CD4-positive, alpha-beta T cell (primary cell): ENCODE measurements at regions not wholly inside any gene's neighbourhood (a gene's known extent, or its start where the extent isn't known, plus 50 kb on each side); places are given as distances from the start of the nearest gene placed in this dataset.

ENCODE experiments used
- ATAC-seq: fragments of 200-7000 bp; cut with Tn5 transposase; one replicate; pipeline ENCODE4 v1.10.0; 2022; ENCODE audit warnings: mild to moderate bottlenecking; ENCODE audit not compliant: poor library complexity
- CTCF ChIA-PET: fragments of 350-600 bp; sonication (Branson Sonifier 250); formaldehyde crosslinking; loops from one replicate; lab custom pipeline; 2021; ENCODE audit warnings: antibody characterized with exemption, inconsistent platforms; lab: Charles Lee
- POLR2A ChIA-PET: fragments of 350-600 bp; sonication (Branson Sonifier 250); formaldehyde crosslinking; loops from one replicate; lab custom pipeline; 2021; ENCODE audit warnings: antibody characterized with exemption, inconsistent platforms; lab: Charles Lee
- DNase-seq, 14 experiments: peaks; one replicate each; pipeline ENCODE4 v3.0.0-alpha.2; 2013 to 2020; ENCODE audit warnings: mixed read lengths in 2 of 14
- H3K27ac ChIP-seq, 2 donors: one replicate each; pipeline versions ENCODE4 v1.5.1 to v1.7.0; 2013; ENCODE audit warnings: low read length in 2 of 2, low read depth in 1 of 2, mild to moderate bottlenecking in 1 of 2
- H3K27me3 ChIP-seq, 2 experiments: 1 replicate in 1 of 2; 2 replicates in 1 of 2; pipeline versions ENCODE4 v1.6.1 to v1.7.0; 2013; ENCODE audit warnings: low read length in 2 of 2, control low read depth in 1 of 2, mild to moderate bottlenecking in 1 of 2, moderate library complexity in 1 of 2; ENCODE audit not compliant: insufficient read depth in 2 of 2, control insufficient read depth in 1 of 2
- H3K36me3 ChIP-seq: one replicate; pipeline ENCODE4 v1.6.1; 2013; ENCODE audit warnings: low read length, control low read depth; ENCODE audit not compliant: insufficient read depth
- H3K4me1 ChIP-seq: one replicate; pipeline ENCODE4 v1.6.1; 2013; ENCODE audit warnings: low read length, control low read depth; ENCODE audit not compliant: insufficient read depth
- H3K4me3 ChIP-seq: one replicate; pipeline ENCODE4 v1.5.1; 2013; ENCODE audit warnings: mild to moderate bottlenecking, low read length, moderate library complexity
- H3K9me3 ChIP-seq, 2 experiments: 1 replicate in 1 of 2; 2 replicates in 1 of 2; pipeline versions ENCODE4 v1.6.1 to v1.7.0; 2013; ENCODE audit warnings: low read length in 2 of 2, mild to moderate bottlenecking in 2 of 2, control low read depth in 1 of 2, moderate library complexity in 1 of 2; ENCODE audit not compliant: control insufficient read depth in 1 of 2, insufficient read depth in 1 of 2
- H3K27ac Mint-ChIP-seq: one replicate; pipeline ENCODE4 v1.8.0; 2020; ENCODE audit warnings: mixed read lengths
- H3K27me3 Mint-ChIP-seq: one replicate; pipeline ENCODE4 v1.8.0; 2021; ENCODE audit warnings: mixed read lengths
- H3K36me3 Mint-ChIP-seq: one replicate; pipeline ENCODE4 v1.8.0; 2021; ENCODE audit warnings: low read depth, mixed read lengths
- H3K4me1 Mint-ChIP-seq: one replicate; pipeline ENCODE4 v1.8.0; 2021; ENCODE audit warnings: low read depth, mixed read lengths
- H3K4me3 Mint-ChIP-seq: one replicate; pipeline ENCODE4 v1.8.0; 2020; ENCODE audit warnings: mild to moderate bottlenecking, mixed read lengths
- H3K9me3 Mint-ChIP-seq: one replicate; pipeline ENCODE4 v1.8.0; 2020; ENCODE audit warnings: mixed read lengths
- intact Hi-C, 2 experiments: fragments of 100-400 bp; cut with DNase I in 1 of 2; cut with micrococcal nuclease in 1 of 2; formaldehyde crosslinking; loops; one replicate each; pipeline versions ENCODE4 v1.15.1 to v1.9.0; 2023 to 2025; cut with DNase I, micrococcal nuclease
- TF ChIP-seq, protein P1 (sequence below): fragments of 200-600 bp; IDR thresholded peaks from one replicate; pipeline ENCODE4 v1.8.0; 2022; ENCODE audit warnings: antibody characterized with exemption, mild to moderate bottlenecking

DNA sequence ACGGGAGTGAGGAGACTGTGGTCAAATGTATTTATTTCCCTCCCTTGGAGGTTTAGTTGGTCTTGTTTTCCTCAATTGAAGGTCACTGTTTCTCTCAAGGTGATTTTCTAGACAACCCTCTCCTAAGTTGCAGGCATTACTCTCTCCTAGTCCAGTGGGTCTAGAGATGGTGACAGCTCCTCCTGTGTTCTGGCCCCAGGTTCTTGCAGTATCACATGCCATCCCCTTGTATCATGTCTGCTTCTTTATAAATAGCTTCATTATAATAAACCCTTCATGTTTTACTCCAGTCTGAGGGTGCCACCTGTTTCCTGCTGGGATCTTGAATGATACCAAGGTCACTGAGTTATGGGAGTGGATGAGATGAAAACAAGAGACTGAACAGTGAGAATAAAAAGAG is 208.0 kb upstream of the KCNN2 start:
- Histone ChIP-seq H3K9me3 (peaks cover 0 to 5% of the 10 kb centered on the region in 2 experiments), H3K36me3 (no peaks in the 10 kb centered on the region), H3K27ac (no peak overlapping the region), H3K27me3 (no peaks in the 10 kb centered on the region), H3K4me1 (no peaks in the 10 kb centered on the region), H3K4me3 (no peak overlapping the region)
- Mint-ChIP-seq H3K4me3 (no peak overlapping the region), H3K27me3 (no peaks in the 10 kb centered on the region), H3K27ac (no peak overlapping the region), H3K4me1 (no peaks in the 10 kb centered on the region), H3K36me3 (no peaks in the 10 kb centered on the region), H3K9me3 (peaks cover 15% of the 10 kb centered on the region)
- intact Hi-C loops, result no loop called here
- ChIA-PET POLR2A (no interaction called here), CTCF (no interaction called here)
- no peak for DNase-seq
- TF ChIP-seq, protein P1, sequence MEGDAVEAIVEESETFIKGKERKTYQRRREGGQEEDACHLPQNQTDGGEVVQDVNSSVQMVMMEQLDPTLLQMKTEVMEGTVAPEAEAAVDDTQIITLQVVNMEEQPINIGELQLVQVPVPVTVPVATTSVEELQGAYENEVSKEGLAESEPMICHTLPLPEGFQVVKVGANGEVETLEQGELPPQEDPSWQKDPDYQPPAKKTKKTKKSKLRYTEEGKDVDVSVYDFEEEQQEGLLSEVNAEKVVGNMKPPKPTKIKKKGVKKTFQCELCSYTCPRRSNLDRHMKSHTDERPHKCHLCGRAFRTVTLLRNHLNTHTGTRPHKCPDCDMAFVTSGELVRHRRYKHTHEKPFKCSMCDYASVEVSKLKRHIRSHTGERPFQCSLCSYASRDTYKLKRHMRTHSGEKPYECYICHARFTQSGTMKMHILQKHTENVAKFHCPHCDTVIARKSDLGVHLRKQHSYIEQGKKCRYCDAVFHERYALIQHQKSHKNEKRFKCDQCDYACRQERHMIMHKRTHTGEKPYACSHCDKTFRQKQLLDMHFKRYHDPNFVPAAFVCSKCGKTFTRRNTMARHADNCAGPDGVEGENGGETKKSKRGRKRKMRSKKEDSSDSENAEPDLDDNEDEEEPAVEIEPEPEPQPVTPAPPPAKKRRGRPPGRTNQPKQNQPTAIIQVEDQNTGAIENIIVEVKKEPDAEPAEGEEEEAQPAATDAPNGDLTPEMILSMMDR, result no peak
- ATAC-seq, result no peak

DNA sequence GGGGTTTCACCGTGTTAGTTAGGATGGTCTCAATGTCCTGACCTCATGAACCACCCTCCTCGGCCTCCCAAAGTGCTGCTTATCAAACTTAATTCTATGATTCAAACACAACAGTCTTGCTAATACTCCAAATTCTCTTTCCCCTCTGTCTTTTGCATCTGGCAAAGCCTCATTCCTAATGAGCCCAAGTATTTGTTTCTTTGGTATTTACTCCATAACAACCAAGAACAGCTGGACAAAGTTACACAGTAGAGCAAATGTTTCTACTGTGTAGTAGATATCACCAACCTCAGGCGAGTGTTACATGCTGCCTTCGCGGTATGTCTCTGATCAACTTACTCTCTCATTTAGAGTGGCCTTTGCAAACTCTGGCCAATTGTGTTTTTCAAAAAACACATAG is 195.8 kb upstream of the KCNN2 start:
- Mint-ChIP-seq H3K27me3 (no peaks in the 10 kb centered on the region), H3K27ac (no peak overlapping the region), H3K4me3 (no peak overlapping the region), H3K36me3 (no peaks in the 10 kb centered on the region), H3K9me3 (peaks cover 7% of the 10 kb centered on the region), H3K4me1 (no peaks in the 10 kb centered on the region)
- Histone ChIP-seq H3K27me3 (no peaks in the 10 kb centered on the region), H3K4me1 (no peaks in the 10 kb centered on the region), H3K4me3 (no peak overlapping the region), H3K36me3 (no peaks in the 10 kb centered on the region), H3K9me3 (peaks cover 5 to 8% of the 10 kb centered on the region in 2 experiments), H3K27ac (no peak overlapping the region)
- ChIA-PET CTCF (no interaction called here), POLR2A (no interaction called here)
- TF ChIP-seq, protein P1, result no peak
- intact Hi-C loops, result no loop called here
- ATAC-seq, result no peak
- no peak for DNase-seq

DNA sequence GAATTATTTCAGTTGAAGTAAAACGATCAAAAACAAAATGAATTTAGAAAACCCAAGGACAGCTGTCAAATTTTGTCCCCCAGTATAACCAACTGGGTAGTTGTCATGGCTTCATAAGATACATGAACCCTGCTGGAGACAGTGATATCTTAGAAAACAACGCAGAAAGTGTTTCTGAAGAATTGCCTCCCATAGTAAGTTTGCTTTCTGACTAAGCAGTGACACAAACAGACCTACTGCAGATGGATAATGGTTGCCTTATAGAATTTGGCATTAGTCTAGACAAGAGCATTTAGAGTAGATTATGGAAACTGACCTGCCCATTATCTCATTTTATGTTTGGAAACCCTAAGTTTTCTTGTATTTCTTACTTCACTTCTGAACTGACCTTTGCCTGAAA is 187.7 kb upstream of the KCNN2 start:
- Mint-ChIP-seq H3K9me3 (peaks cover 11% of the 10 kb centered on the region), H3K4me1 (no peaks in the 10 kb centered on the region), H3K27me3 (no peaks in the 10 kb centered on the region), H3K27ac (no peak overlapping the region), H3K36me3 (no peaks in the 10 kb centered on the region), H3K4me3 (no peak overlapping the region)
- H3K9me3 ChIP-seq, result no peaks in the 10 kb centered on the region
- no peaks in the 10 kb centered on the region for H3K36me3 ChIP-seq
- ChIA-PET POLR2A (no interaction called here), CTCF (no interaction called here)
- no peaks in the 10 kb centered on the region for H3K27me3 ChIP-seq
- no peak overlapping the region for H3K27ac ChIP-seq
- DNase-seq (no peak), ATAC-seq (no peak)
- H3K4me1 ChIP-seq, result no peaks in the 10 kb centered on the region
- TF ChIP-seq, protein P1, result no peak
- intact Hi-C loops, result no loop called here
- H3K4me3 ChIP-seq, result no peak overlapping the region
